Posterior cingulate gyrus (tissue), 11 donors: ENCODE measurements at regions not wholly inside any gene's neighbourhood (a gene's known extent, or its start where the extent isn't known, plus 50 kb on each side); places are given as distances from the start of the nearest gene placed in this dataset.
A peak's percentile ranks its signal among the peaks of the same experiment; 100 is the strongest.

Experiments
- DNase-seq, 10 donors: peaks; one replicate each; pipeline versions ENCODE4 v3.0.0 to v3.0.0-alpha.2; 2020 to 2021; ENCODE audit warnings: mixed read lengths in 3 of 10
- intact Hi-C: fragments of 100-400 bp; cut with DNase I; formaldehyde crosslinking; loops from one replicate; pipeline ENCODE4 v1.15.1; 2023

DNA sequence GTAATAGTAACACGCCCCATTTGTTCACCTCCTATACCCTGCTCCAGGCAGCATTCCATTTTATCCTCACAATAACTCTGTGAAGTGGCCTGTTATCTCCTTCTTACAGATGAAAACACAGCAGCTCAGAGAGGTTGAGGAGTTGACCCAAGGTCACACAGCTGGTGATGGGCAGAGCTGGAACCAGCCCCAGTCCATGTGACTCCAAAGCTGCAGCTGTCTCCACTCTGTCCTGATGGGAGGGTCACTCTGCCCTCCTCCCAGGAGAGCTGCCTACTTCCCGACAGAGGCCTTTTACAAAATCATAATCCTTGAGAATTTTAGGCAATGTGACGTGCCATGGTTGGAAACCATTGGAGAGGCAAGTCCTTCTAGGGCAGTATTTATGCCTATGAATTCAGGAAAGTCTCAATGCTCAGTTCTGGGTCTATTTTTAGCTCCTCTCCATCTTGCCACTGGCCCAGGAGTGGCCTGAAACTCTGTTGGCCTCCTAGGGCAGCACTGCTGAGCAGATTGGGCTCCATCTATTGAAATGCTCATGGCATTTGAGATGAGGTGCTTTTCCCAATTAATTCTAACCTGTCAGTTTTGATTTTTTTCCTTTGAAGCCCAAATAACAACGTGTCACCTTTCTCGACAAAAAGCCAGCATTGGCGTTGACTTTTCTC lies 50.1 kb upstream of the KCNK12 start:
- peak in 1 of 10 donors; percentile 40 for DNase-seq
- intact Hi-C loops: no loop called here
